Lower leg skin (tissue), 4 donors: ENCODE measurements at regions not wholly inside any gene's neighbourhood (a gene's known extent, or its start where the extent isn't known, plus 50 kb on each side); places are given as distances from the start of the nearest gene placed in this dataset.

ENCODE experiments used
- DNase-seq, 2 donors: peaks; one replicate each; pipeline ENCODE4 v3.0.0-alpha.2; 2019; ENCODE audit warnings: low spot score in 2 of 2
- H3K4me3 ChIP-seq: fragments of 200-600 bp; sonication (generic); 2 replicates; pipeline ENCODE4 v1.5.1; 2017; ENCODE audit warnings: mild to moderate bottlenecking, low read depth; ENCODE audit not compliant: poor library complexity, severe bottlenecking
- POLR2A ChIP-seq, 2 donors: fragments of 450-650 bp; IDR thresholded peaks; one replicate each; pipeline ENCODE4 v1.6.1; 2016 to 2017; ENCODE audit warnings: antibody characterized with exemption in 2 of 2, mild to moderate bottlenecking in 1 of 2, moderate library complexity in 1 of 2
- WGBS, 2 donors: methylation state at CpG; one replicate each; pipeline ENCODE4 v1.1.5; 2018; 5-methylcytosine and 5-hydroxymethylcytosine counted together
- intact Hi-C: fragments of 100-400 bp; cut with DNase I; formaldehyde crosslinking; loops from one replicate; pipeline ENCODE4 v1.15.0; 2023; ENCODE audit warnings: low total_unique reads
- TF ChIP-seq, protein P1 (sequence below), 3 donors: fragments of 450-650 bp; IDR thresholded peaks; one replicate each; pipeline ENCODE4 v1.5.1; 2016; ENCODE audit warnings: antibody characterized with exemption in 3 of 3, mild to moderate bottlenecking in 3 of 3, moderate library complexity in 2 of 3

DNA sequence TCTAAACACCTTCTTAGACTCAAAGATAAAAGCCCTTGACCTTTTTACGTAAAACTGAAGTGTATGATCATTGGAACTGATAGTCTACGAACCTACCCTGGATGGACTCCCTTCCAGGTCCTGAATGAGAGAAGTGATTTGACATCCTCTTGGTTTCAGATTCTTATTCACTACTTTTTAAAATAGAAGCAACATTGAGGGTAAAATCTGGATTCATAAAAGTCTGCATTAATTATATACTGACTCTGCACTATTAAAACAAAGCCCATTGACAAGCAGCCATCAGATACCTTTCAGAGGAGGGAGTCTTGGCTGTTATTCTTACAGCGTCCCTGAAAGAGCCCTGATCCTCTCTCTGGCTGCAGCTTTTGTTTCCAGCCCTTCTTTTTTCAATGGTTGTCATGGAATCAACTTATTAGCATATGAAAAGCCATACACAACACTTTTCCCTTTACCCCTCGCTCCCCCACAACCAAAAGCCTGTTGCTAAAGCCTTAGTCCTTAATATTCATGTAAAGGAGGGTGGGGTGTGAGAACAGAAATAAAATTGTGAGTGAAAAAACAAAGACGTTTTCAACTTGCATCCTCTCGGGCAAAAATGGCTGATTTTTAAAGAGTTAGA lies 270.0 kb upstream of the MARCKS start:
- H3K4me3 ChIP-seq: no peak overlapping the region
- intact Hi-C loops: no loop called here
- TF ChIP-seq POLR2A (IDR thresholded peaks at IDR 0.05): no peak
- TF ChIP-seq, protein P1, sequence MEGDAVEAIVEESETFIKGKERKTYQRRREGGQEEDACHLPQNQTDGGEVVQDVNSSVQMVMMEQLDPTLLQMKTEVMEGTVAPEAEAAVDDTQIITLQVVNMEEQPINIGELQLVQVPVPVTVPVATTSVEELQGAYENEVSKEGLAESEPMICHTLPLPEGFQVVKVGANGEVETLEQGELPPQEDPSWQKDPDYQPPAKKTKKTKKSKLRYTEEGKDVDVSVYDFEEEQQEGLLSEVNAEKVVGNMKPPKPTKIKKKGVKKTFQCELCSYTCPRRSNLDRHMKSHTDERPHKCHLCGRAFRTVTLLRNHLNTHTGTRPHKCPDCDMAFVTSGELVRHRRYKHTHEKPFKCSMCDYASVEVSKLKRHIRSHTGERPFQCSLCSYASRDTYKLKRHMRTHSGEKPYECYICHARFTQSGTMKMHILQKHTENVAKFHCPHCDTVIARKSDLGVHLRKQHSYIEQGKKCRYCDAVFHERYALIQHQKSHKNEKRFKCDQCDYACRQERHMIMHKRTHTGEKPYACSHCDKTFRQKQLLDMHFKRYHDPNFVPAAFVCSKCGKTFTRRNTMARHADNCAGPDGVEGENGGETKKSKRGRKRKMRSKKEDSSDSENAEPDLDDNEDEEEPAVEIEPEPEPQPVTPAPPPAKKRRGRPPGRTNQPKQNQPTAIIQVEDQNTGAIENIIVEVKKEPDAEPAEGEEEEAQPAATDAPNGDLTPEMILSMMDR (IDR thresholded peaks at IDR 0.05): no peak
- DNase-seq: no peak
- WGBS, 2 donors: 80% methylated on average over 6 of the region's 6 CpGs

DNA sequence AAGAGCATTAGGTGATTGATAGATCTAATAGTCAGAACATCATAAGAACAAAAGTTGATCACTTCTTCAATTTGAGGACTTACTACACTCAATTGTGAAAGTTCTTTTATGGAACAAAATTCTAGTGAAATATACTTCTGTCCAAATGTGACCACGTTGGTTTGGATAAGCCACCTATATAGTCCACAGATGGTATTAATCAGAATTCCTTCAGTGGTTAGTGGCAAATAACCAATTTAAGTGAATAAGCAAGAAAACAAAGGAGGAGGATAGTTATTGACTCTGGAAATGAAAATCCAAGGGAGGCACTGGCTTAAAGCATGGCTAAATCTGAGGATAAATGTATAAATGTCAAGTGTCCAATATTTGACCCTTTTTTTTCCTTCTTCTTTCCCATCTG lies 268.5 kb upstream of the MARCKS start:
- WGBS, 2 donors: 63 to 65% methylated on average over 1 of the region's 1 CpG
- intact Hi-C loops: no loop called here
- no peak for DNase-seq
- no peak overlapping the region for H3K4me3 ChIP-seq
- TF ChIP-seq, protein P1 (IDR thresholded peaks at IDR 0.05): no peak
- TF ChIP-seq POLR2A (IDR thresholded peaks at IDR 0.05): no peak

DNA sequence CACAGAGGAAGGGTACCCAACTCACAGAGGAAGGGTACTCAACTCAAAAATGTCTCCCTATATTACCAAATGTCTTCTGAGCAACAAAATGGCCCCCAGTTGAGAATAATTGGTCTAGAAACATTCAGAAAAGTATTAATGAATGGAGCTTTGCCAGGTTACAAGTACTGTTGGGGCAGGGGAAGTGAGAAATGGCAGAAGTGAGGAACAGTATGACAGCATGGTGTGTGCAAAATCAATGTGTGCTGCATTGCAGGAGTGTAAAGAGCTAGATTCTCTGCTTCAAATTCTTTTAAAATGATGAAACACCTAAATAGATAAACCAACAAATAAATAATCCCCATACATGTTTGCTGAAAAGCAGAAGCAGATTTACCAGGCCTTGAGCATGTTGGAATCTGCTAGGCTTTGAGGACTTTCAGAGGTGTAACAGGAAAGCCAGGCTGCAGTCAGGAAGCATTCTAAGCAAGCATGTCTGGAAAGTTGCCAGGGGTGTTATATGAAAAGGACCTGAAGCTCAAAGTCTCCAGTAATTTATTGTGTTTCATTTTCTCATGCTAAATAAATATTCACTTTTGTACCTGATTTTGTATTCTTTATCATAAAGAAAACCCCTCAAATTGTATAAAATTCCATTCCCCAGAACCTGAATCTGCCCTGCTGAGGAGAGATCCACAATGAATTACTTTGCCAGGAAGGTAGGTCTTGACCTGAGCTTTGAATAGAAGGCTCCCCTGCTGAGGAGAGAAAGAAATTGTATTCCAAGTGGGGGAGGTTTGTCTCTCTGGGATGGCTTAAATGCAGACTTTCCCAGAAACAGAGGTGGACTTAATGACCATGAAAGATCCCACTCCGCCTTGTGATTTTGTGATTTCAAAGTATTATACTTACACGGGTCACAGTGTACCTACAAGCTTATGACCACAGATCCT lies 265.0 kb upstream of the MARCKS start:
- 74 to 77% methylated on average over 2 of the region's 2 CpGs for WGBS, 2 donors
- DNase-seq: no peak
- TF ChIP-seq, protein P1 (IDR thresholded peaks at IDR 0.05): no peak
- no peak for TF ChIP-seq POLR2A (IDR thresholded peaks at IDR 0.05)
- intact Hi-C loops: no loop called here
- no peak overlapping the region for H3K4me3 ChIP-seq

DNA sequence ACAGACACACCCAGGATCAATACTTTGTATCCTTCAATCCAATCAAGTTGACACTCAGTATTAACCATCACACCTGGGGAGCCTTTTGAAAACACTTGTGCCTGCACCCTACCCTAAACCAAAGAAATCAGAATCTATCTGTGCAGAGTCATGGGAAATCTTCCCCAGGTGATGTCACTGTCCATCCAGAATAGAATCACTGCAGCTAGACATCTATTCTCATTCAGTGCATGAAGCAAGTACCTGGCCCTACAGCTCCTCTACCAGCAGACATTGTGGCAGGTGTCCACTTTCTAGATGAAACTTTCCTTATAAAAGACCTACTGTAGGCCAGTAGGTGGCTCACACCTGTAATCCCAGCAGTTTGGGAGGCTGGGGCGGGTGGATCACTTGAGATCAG lies 262.4 kb upstream of the MARCKS start:
- DNase-seq: no peak
- intact Hi-C loops: no loop called here
- 90 to 100% methylated on average over 1 of the region's 1 CpG for WGBS, 2 donors
- TF ChIP-seq POLR2A (IDR thresholded peaks at IDR 0.05): no peak
- TF ChIP-seq, protein P1 (IDR thresholded peaks at IDR 0.05): no peak
- H3K4me3 ChIP-seq: no peak overlapping the region

DNA sequence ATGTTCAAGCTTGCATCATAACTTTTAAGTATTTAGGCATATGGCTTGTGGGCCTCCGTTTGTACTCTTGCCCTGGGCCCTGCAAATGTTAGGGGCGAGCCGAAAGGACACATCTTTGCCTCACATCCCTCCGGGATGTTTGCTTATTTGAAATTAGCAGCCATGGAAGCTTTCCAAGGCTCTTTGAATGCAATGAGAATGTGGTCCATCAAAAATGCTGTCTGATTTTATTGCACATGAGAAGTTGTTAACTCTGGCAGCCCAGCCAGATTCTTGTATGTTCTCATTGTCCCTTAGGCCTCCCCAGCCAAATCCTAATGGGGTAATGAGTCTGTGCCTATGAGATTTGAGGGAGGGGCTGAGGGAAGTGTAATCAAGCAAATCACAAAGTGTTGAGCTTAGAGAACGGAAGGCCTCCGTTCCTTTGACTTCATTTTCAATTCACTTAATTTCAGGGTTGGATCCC lies 261.2 kb upstream of the MARCKS start:
- no peak overlapping the region for H3K4me3 ChIP-seq
- intact Hi-C loops: no loop called here

More for the DNA sequence above, 261.2 kb upstream of the MARCKS start:
- 59 to 64% methylated on average over 6 of the region's 6 CpGs for WGBS, 2 donors
- DNase-seq: no peak
- TF ChIP-seq, protein P1 (IDR thresholded peaks at IDR 0.05): no peak
- TF ChIP-seq POLR2A (IDR thresholded peaks at IDR 0.05): no peak
